ENCODE measurements at regions not wholly inside any gene's neighbourhood (a gene's known extent, or its start where the extent isn't known, plus 50 kb on each side); places are given as distances from the start of the nearest gene placed in this dataset.

DNA sequence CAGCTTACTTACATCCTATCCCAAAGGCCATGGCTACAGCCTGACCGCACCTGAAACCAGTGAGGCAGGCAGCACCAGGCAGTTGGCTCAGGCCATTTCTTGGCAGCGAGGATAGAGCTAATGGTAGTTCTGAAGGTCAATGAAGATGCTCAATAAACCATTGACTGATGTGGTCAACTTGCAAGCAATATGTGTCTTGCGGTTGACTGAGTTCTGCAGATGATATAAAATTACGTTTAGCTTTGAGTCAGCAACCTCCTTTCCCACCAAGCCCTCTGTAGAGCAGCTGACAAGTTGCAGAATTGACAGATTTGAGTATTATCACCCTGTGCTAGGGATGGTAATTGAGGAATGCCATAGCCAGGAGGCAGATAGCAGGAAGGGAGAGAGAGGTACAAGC, 189.0 kb upstream of the PUM3 start:
- DNase-seq: no peak
- H3K27me3 ChIP-seq (replicated peaks): no peaks in the 10 kb centered on the region
- TF ChIP-seq, protein P1, sequence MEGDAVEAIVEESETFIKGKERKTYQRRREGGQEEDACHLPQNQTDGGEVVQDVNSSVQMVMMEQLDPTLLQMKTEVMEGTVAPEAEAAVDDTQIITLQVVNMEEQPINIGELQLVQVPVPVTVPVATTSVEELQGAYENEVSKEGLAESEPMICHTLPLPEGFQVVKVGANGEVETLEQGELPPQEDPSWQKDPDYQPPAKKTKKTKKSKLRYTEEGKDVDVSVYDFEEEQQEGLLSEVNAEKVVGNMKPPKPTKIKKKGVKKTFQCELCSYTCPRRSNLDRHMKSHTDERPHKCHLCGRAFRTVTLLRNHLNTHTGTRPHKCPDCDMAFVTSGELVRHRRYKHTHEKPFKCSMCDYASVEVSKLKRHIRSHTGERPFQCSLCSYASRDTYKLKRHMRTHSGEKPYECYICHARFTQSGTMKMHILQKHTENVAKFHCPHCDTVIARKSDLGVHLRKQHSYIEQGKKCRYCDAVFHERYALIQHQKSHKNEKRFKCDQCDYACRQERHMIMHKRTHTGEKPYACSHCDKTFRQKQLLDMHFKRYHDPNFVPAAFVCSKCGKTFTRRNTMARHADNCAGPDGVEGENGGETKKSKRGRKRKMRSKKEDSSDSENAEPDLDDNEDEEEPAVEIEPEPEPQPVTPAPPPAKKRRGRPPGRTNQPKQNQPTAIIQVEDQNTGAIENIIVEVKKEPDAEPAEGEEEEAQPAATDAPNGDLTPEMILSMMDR (IDR thresholded peaks at IDR 0.05; ENCODE audit: low read depth, low read length, missing control alignments): no peak
- no peak overlapping the region for H3K27ac ChIP-seq
- no peaks in the 10 kb centered on the region for H3K36me3 ChIP-seq (replicated peaks)
- H3K4me3 ChIP-seq (ENCODE audit: low read depth, low read length): no peak overlapping the region
- in situ Hi-C loops (cut with HindIII; ENCODE audit: low pct_ligation_motif_present, low sequenced_read_pairs): no loop called here

DNA sequence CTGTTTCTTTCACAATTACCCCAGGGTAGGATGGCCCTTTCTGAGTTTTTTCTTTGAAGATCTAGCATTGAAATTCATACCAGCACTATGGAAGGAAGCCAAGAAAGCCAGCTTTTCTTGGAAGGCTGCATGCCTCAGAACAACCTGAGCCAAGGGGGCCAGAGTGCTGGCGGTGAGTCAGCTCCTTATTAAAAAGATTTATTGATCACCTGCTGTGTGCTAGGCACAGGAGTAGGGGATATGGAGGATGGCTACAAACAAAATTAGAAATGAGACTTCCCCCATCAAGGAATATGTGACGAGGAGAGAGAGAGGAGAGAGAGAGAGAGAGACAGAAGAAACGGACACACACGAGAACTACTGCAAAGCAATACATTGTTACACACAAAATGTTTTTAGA, 184.6 kb upstream of the PUM3 start:
- in situ Hi-C loops (cut with HindIII; ENCODE audit: low pct_ligation_motif_present, low sequenced_read_pairs): no loop called here
- TF ChIP-seq, protein P1 (IDR thresholded peaks at IDR 0.05; ENCODE audit: low read depth, low read length, missing control alignments): no peak
- no peak for DNase-seq
- Histone ChIP-seq H3K4me3 (ENCODE audit: low read depth, low read length) (no peak overlapping the region), H3K36me3 (replicated peaks) (no peaks in the 10 kb centered on the region), H3K27me3 (replicated peaks) (no peaks in the 10 kb centered on the region), H3K27ac (no peak overlapping the region)

DNA sequence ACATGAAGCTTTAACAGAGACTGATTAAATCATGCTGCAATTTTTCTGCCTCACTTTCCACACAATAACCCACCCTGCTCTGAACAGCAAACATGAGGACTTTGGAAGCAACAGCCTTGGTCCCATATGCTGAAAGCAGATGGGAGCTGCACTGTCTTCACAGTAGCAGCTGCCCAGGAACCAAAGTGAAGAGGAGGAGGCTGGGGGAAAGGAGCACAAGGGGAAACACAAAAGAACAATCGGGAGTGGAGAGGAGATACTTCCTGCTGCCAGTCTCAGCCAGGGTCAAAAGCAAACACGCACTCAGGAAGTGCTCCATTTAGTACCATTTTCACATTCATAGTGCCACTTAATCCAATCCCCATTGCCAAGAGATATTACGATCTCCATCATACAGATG, 183.3 kb upstream of the PUM3 start:
- H3K4me3 ChIP-seq (ENCODE audit: low read depth, low read length): no peak overlapping the region
- no peaks in the 10 kb centered on the region for H3K36me3 ChIP-seq (replicated peaks)
- no peak for DNase-seq
- no peaks in the 10 kb centered on the region for H3K27me3 ChIP-seq (replicated peaks)
- no peak overlapping the region for H3K27ac ChIP-seq
- TF ChIP-seq, protein P1 (IDR thresholded peaks at IDR 0.05; ENCODE audit: low read depth, low read length, missing control alignments): no peak
- in situ Hi-C loops (cut with HindIII; ENCODE audit: low pct_ligation_motif_present, low sequenced_read_pairs): no loop called here

DNA sequence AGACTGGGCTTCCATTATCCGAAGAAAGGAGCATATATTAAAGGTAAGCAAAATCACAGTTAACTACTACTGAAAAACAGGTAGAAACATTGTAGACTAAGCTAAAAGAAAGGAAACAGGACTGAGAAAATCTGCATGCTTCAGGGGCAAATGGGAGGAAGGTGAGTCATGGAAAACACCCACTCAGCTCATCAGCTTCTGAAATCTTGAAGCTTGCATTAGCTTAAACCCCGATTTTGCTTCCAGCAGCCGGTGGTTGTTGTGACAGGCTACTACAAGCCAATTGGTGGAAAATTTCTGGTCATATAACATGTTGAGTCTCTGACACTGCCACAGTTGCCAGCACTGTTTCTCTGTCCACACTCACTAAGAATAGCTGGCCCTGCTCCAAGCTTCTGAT, 179.6 kb upstream of the PUM3 start:
- TF ChIP-seq, protein P1 (IDR thresholded peaks at IDR 0.05; ENCODE audit: low read depth, low read length, missing control alignments): no peak
- Histone ChIP-seq H3K4me3 (ENCODE audit: low read depth, low read length) (no peak overlapping the region), H3K36me3 (replicated peaks) (no peaks in the 10 kb centered on the region), H3K27me3 (replicated peaks) (no peaks in the 10 kb centered on the region), H3K27ac (no peak overlapping the region)
- DNase-seq: no peak
- in situ Hi-C loops (cut with HindIII; ENCODE audit: low pct_ligation_motif_present, low sequenced_read_pairs): no loop called here

DNA sequence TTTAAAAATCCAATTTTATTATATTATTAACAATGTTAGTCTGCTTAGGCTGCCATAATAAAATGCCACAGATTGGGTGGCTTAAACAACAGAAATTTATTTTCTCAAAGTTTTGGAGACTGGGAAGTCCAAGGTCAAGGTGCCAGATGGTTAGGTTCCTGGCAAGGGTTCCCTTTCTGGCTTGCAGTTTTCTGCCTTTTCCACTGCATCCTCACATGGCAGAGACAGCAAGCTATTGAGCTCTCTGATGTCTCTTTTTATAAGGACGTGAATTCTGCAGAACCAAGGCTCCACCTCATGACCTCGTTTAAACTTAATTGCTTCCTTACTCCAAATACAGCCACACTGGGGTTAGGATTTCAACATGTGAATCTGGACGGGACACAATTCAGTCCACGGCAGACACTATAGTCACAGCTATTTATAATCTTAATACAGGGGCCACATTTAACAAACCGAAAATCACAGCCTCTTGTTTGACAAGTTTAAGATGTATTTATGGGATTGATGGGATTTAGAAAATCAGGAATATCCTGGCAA, 174.9 kb upstream of the PUM3 start:
- no peak for DNase-seq
- H3K36me3 ChIP-seq (replicated peaks): no peaks in the 10 kb centered on the region
- TF ChIP-seq, protein P1 (IDR thresholded peaks at IDR 0.05; ENCODE audit: low read depth, low read length, missing control alignments): no peak
- in situ Hi-C loops (cut with HindIII; ENCODE audit: low pct_ligation_motif_present, low sequenced_read_pairs): no loop called here
- no peaks in the 10 kb centered on the region for H3K27me3 ChIP-seq (replicated peaks)
- H3K4me3 ChIP-seq (ENCODE audit: low read depth, low read length): no peak overlapping the region
- H3K27ac ChIP-seq: no peak overlapping the region

DNA sequence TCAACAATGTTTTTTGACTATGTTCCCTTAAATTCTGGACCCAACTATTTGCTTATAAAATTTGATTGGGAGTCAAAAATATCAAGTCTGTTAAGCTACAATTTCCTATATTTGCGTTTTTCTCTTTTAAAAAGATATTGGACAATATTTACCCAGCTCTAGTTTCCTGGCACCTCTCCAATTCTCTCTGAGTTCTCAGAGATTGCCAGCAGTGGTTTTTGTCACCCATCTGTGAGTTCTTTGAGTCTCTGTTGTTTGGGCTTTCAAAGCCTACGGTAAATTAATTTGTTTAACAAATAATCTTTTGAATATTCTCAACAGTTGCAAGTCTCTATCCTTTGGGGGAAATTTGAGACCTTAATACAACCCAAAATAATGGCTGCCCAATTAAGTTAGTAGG, 174.2 kb upstream of the PUM3 start:
- TF ChIP-seq, protein P1 (IDR thresholded peaks at IDR 0.05; ENCODE audit: low read depth, low read length, missing control alignments): no peak
- Histone ChIP-seq H3K27ac (no peak overlapping the region), H3K36me3 (replicated peaks) (no peaks in the 10 kb centered on the region), H3K4me3 (ENCODE audit: low read depth, low read length) (no peak overlapping the region), H3K27me3 (replicated peaks) (no peaks in the 10 kb centered on the region)
- DNase-seq: no peak
- in situ Hi-C loops (cut with HindIII; ENCODE audit: low pct_ligation_motif_present, low sequenced_read_pairs): no loop called here

Measured in brain microvascular endothelial cell (primary cell).